Kidney (tissue), 13 donors: ENCODE measurements at regions not wholly inside any gene's neighbourhood (a gene's known extent, or its start where the extent isn't known, plus 50 kb on each side); places are given as distances from the start of the nearest gene placed in this dataset.

Experiments
- DNase-seq, 5 donors: peaks; one replicate each; pipeline ENCODE4 v3.0.0-alpha.2; 2013 to 2020
- FAIRE-seq: peaks from 2 replicates; lab custom pipeline; 2012; peaks lifted over from hg19 to GRCh38; lab: Jason Lieb, UNC
- H3K27ac ChIP-seq, 2 donors: one replicate each; pipeline ENCODE4 v1.7.0; 2013; ENCODE audit warnings: low read depth in 2 of 2, low read length in 2 of 2, inconsistent platforms in 1 of 2
- H3K27me3 ChIP-seq: one replicate; pipeline ENCODE4 v1.7.1; 2013; ENCODE audit warnings: low read length, inconsistent platforms; ENCODE audit not compliant: control insufficient read depth, insufficient read depth
- H3K36me3 ChIP-seq, 3 donors: one replicate each; pipeline versions ENCODE4 v1.7.0 to v1.7.1; 2013; ENCODE audit warnings: low read length in 3 of 3, control low read depth in 1 of 3, inconsistent platforms in 1 of 3; ENCODE audit not compliant: insufficient read depth in 3 of 3, control insufficient read depth in 2 of 3
- H3K4me1 ChIP-seq, 3 donors: one replicate each; pipeline versions ENCODE4 v1.7.0 to v1.7.1; 2013; ENCODE audit warnings: low read length in 3 of 3, inconsistent platforms in 1 of 3, low read depth in 1 of 3; ENCODE audit not compliant: control insufficient read depth in 2 of 3, insufficient read depth in 2 of 3
- H3K4me3 ChIP-seq, 3 donors: one replicate each; pipeline versions ENCODE4 v1.7.0 to v1.8.1; 2013; ENCODE audit warnings: low read length in 3 of 3, control low read depth in 1 of 3, inconsistent platforms in 1 of 3
- H3K9ac ChIP-seq, 3 donors: one replicate each; pipeline versions ENCODE4 v1.7.0 to v1.7.1; 2013; ENCODE audit warnings: low read length in 3 of 3, control low read depth in 1 of 3, inconsistent platforms in 1 of 3
- H3K9me3 ChIP-seq, 3 donors: one replicate each; pipeline versions ENCODE4 v1.7.0 to v1.7.1; 2013; ENCODE audit warnings: low read length in 3 of 3, control low read depth in 1 of 3, inconsistent platforms in 1 of 3; ENCODE audit not compliant: control insufficient read depth in 2 of 3, insufficient read depth in 1 of 3
- intact Hi-C: fragments of 100-400 bp; cut with DNase I; formaldehyde crosslinking; loops from one replicate; pipeline ENCODE4 v1.11.1; 2022
- TF ChIP-seq, protein P1 (sequence below): IDR thresholded peaks from 3 replicates; pipeline ENCODE4 v1.5.1; 2012; ENCODE audit warnings: mild to moderate bottlenecking, moderate library complexity, borderline replicate concordance; ENCODE audit not compliant: insufficient read depth; ENCODE audit errors: extremely low read depth
- donor health status: control.
- donor health status: control.
- donor health status: control.
- donor health status: control.
- donor health status: control.
- donor health status: DM: yes; HTN: yes; CAD: no.
- donor health status: Normal renal cell carcinoma (clear cell type).

DNA sequence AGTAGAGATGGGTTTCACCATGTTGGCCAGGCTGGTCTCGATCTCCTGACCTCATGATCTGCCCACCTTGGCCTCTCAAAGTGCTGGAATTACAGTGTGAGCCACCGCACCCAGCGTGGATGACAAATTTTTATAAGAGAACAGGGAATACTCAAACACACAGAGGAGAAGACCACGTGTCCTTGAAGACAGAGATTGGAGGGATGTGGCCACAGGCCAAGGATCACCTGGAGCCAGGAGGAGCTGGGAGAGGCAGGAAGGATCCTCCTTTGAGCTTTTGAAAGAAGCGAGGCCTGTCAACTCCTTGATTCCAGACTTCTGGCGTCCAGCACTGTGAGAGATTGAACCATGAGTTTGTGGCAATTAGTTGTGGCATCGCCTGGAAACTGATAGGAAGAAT, 1049.5 kb downstream of the TBC1D22A start:
- no peak for FAIRE-seq
- no peak overlapping the region for H3K4me3 ChIP-seq
- H3K27me3 ChIP-seq = no peaks in the 10 kb centered on the region
- H3K9me3 ChIP-seq = peaks cover 0 to 2% (median 2%) of the 10 kb centered on the region in 3 donors
- no peak overlapping the region for H3K27ac ChIP-seq
- no peak for DNase-seq
- H3K4me1 ChIP-seq = no peaks in the 10 kb centered on the region
- TF ChIP-seq, protein P1, sequence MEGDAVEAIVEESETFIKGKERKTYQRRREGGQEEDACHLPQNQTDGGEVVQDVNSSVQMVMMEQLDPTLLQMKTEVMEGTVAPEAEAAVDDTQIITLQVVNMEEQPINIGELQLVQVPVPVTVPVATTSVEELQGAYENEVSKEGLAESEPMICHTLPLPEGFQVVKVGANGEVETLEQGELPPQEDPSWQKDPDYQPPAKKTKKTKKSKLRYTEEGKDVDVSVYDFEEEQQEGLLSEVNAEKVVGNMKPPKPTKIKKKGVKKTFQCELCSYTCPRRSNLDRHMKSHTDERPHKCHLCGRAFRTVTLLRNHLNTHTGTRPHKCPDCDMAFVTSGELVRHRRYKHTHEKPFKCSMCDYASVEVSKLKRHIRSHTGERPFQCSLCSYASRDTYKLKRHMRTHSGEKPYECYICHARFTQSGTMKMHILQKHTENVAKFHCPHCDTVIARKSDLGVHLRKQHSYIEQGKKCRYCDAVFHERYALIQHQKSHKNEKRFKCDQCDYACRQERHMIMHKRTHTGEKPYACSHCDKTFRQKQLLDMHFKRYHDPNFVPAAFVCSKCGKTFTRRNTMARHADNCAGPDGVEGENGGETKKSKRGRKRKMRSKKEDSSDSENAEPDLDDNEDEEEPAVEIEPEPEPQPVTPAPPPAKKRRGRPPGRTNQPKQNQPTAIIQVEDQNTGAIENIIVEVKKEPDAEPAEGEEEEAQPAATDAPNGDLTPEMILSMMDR = no peak
- H3K9ac ChIP-seq = no peak overlapping the region
- no peaks in the 10 kb centered on the region for H3K36me3 ChIP-seq
- intact Hi-C loops = no loop called here

DNA sequence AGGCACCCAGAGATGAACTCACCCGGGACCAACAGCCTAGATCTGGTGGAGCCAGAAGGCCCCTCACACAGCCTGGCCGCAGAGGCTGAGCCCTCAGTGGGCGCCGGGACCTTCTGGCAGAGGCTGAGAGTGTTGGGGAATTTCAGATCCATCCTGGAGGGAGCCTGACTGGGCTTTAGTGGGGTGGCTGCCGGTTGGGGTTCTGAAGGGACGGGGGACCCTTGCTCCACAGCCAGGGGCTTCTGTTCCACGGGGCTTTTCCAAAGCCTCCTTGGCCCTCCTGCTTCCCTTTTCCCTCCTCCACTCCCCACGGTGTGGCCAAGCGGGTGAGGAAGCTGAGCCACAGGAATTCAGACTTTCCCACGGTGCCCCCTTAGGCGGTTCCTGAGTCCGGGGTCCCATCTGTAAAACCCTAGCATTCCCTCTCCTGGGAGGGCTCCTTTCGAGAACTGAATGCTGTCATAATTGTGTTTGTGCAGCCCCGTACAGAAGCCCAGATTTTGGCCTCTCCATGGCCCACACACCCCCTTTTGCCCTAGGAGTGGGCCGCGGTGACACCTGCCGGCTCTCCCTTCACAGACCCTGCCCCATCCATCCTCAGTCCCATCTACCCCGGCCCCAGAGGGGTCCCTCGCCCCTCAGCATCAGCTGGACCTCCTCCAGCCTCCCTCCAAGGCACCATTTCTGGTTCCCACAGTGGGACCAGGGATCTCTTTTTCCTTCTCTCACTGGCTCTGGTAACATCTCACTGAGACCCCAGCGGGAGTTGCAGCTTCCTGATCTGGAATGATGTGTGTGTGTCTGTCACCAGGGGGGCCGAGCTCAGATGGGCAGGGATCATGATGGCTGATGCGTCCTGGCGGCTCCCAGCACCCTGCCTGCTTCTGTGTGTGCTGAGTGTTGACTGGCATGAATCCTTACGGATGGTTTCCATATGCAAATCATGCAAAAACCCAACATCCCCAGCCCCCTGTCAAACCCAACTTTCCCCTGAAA, 1048.4 kb downstream of the TBC1D22A start:
- TF ChIP-seq, protein P1 = no peak
- no peak for DNase-seq
- intact Hi-C loops = no loop called here

DNA sequence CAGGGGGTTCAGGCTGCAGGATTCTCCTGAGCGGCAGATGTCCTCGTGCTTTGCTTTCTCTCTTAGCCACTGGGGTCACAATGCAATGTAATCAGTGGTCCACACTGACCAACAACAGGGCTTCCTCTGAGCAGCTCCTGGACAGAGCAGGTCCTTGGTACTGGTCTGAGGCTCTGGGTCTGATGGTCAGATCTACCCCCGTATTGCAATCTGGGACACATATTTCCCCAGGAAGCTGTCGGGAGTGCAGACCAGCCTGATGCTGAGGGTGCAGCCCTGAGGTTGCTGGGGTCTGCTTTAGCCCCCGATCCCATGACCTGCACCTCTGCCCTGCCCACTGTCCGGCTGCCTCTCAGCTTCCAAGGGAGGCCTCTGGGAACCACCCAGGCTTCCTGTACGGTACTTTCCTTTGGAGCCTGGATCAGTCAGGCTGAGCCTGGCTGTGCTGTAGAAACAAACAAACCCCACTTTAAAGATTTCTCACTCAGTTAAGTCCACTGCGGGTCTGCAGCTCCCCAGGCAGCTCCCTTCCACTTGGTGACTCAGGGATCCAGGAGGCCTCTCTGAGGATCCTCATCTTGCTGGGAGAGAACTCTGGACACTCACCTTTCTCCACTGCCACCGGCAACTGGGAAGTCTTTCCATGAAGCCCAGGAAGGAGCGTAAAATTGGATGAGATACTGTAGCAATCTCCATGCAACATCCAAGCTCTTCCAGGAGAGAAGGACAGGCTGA, 1046.6 kb downstream of the TBC1D22A start:
- no peak for FAIRE-seq
- Histone ChIP-seq H3K36me3 (no peaks in the 10 kb centered on the region), H3K27me3 (no peaks in the 10 kb centered on the region), H3K9me3 (no peaks in the 10 kb centered on the region), H3K27ac (no peak overlapping the region), H3K4me1 (no peaks in the 10 kb centered on the region), H3K9ac (no peak overlapping the region), H3K4me3 (no peak overlapping the region)
- intact Hi-C loops = no loop called here
- no peak for DNase-seq
- TF ChIP-seq, protein P1 = no peak

More for the DNA sequence above, 1048.4 kb downstream of the TBC1D22A start:
- Histone ChIP-seq H3K36me3 (no peaks in the 10 kb centered on the region), H3K27me3 (no peaks in the 10 kb centered on the region), H3K9ac (no peak overlapping the region), H3K4me1 (no peaks in the 10 kb centered on the region), H3K9me3 (peaks cover 0 to 2% (median 2%) of the 10 kb centered on the region in 3 donors), H3K4me3 (no peak overlapping the region), H3K27ac (no peak overlapping the region)
- FAIRE-seq = no peak
